ENCODE measurements at regions not wholly inside any gene's neighbourhood (a gene's known extent, or its start where the extent isn't known, plus 50 kb on each side); places are given as distances from the start of the nearest gene placed in this dataset.

DNA sequence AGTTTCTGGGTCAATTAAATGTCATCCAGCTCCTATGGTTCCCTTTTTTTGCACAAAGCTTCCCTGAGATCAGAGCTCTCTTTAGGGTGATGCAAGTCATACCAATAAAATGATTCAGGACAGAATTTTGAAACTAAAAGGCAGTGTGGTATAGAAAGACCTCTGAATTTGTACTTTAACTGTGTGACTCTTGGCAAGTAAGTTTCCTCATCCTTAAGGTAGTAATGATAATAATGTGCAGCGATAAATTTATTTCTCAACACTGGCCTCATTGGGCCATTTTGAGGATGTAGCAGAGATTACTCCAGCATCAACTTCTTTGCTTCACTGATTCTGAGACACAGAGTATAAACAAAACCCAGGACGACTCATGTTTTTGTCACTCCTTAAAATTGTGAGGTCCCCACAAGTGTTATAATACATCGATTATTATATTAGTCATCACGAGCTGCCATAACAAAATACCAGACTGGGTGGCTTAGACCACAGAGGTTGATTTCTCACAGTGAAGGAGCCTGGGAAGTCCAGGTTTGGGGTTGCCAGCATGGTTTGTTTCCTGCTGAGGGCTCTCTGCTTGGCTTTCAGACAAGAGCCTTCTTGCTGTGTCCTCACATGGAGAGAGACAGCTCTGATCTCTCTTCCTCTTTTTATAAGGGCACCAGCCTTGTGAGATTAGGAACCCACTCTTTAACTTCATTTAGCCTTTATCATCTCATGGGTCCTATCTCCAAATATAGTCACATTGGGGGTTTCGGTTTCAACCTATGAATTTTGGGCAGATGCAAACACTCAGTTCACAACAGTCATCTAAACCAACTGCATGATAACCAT, 293.0 kb downstream of the ZNF608 start:
- H2AFZ ChIP-seq (ENCODE audit: low read depth): peak overlapping the region; percentile 19; the same call in 1 of the 2 replicates

DNA sequence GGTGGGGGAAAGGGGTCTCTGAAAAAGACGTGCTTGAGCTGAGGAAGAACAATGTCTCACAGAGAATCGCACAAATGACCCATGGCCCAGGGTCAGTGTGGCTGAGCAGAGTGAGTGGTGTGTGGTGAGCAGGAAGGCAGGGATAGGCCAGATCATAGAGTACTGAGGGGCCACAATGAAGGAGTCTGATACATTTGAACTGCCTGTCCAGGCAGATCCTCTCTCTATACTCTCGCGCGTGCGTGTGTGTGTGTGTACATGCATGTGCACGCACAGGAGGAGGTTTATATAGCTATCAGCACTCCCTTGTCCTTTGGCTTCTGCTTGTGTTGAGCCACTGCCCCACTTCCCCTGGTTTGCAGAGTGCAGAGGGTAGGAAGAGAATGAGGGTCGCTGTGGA, 294.0 kb downstream of the ZNF608 start:
- Histone ChIP-seq H3K4me1 (ENCODE audit: low read depth, poor library complexity, severe bottlenecking) (peaks cover 48% of the 10 kb centered on the region), H3K36me3 (ENCODE audit: insufficient read depth) (no peaks in the 10 kb centered on the region), H2AFZ (ENCODE audit: low read depth) (peak overlapping the region; percentile 19; the same call in 1 of the 2 replicates), H3K9ac (peak overlapping the region; percentile 7; the same call in 1 of the 2 replicates), H3K4me3 (IDR thresholded peaks at IDR 0.05; ENCODE audit: insufficient read depth, low read depth, low read length) (no peak overlapping the region), H3K27ac (peak overlapping the region; percentile 72), H3K79me2 (ENCODE audit: insufficient read depth, low read depth) (no peaks in the 10 kb centered on the region), H4K20me1 (ENCODE audit: insufficient read depth) (no peaks in the 10 kb centered on the region), H3K27me3 (ENCODE audit: insufficient read depth, low read depth) (no peaks in the 10 kb centered on the region), H3K4me2 (peak overlapping the region; percentile 59; the same call in 1 of the 2 replicates)
- TF ChIP-seq, protein P1, sequence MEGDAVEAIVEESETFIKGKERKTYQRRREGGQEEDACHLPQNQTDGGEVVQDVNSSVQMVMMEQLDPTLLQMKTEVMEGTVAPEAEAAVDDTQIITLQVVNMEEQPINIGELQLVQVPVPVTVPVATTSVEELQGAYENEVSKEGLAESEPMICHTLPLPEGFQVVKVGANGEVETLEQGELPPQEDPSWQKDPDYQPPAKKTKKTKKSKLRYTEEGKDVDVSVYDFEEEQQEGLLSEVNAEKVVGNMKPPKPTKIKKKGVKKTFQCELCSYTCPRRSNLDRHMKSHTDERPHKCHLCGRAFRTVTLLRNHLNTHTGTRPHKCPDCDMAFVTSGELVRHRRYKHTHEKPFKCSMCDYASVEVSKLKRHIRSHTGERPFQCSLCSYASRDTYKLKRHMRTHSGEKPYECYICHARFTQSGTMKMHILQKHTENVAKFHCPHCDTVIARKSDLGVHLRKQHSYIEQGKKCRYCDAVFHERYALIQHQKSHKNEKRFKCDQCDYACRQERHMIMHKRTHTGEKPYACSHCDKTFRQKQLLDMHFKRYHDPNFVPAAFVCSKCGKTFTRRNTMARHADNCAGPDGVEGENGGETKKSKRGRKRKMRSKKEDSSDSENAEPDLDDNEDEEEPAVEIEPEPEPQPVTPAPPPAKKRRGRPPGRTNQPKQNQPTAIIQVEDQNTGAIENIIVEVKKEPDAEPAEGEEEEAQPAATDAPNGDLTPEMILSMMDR (conservative IDR thresholded peaks at IDR 0.05; ENCODE audit: low read depth, low read length): no peak

More for the DNA sequence above, 293.0 kb downstream of the ZNF608 start:
- Histone ChIP-seq H3K27ac (peak overlapping the region; percentile 72), H3K79me2 (ENCODE audit: insufficient read depth, low read depth) (no peaks in the 10 kb centered on the region), H3K4me2 (peak overlapping the region; percentile 59), H3K27me3 (ENCODE audit: insufficient read depth, low read depth) (no peaks in the 10 kb centered on the region), H4K20me1 (ENCODE audit: insufficient read depth) (no peaks in the 10 kb centered on the region), H3K4me3 (IDR thresholded peaks at IDR 0.05; ENCODE audit: insufficient read depth, low read depth, low read length) (no peak overlapping the region), H3K4me1 (ENCODE audit: low read depth, poor library complexity, severe bottlenecking) (peaks cover 53% of the 10 kb centered on the region), H3K9ac (peak overlapping the region; percentile 4; the same call in 1 of the 2 replicates), H3K36me3 (ENCODE audit: insufficient read depth) (no peaks in the 10 kb centered on the region)
- TF ChIP-seq, protein P1 (conservative IDR thresholded peaks at IDR 0.05; ENCODE audit: low read depth, low read length): no peak

DNA sequence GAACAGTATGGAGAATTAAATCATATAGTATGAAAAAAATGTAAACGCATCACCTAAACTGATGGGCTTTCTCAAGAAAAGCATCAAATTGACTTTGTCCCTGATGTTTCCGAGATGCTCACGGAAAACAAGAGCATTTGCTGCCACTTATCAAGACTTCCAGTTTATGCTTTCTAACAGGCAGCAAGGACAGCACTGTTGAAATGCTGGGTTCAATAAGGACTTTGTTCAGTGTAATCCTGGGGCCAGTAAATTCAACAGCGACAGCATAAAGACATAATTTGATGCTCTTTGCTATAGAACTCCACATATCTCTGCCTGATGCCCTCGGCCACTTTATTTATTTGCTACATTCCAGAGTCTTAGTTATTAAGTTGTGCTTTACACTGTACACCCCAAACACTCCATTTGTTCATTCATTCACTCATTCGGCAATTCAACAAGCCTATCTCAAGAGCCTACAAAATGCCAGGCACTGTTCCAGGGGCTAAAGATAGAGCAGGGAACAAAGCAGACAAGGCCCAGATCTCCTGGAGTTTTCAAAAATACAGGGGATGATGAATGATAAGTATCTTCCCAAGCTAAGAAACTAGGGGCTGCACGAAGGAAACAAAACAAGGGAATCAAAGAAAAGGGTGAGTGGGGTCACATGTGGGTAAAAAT, 294.6 kb downstream of the ZNF608 start:
- peaks cover 48% of the 10 kb centered on the region for H3K4me1 ChIP-seq (ENCODE audit: low read depth, poor library complexity, severe bottlenecking)
- no peak overlapping the region for H3K4me3 ChIP-seq (IDR thresholded peaks at IDR 0.05; ENCODE audit: insufficient read depth, low read depth, low read length)
- H2AFZ ChIP-seq (ENCODE audit: low read depth): no peak overlapping the region
- no peaks in the 10 kb centered on the region for H4K20me1 ChIP-seq (ENCODE audit: insufficient read depth)
- peak overlapping the region; percentile 72; the same call in 1 of the 2 replicates for H3K27ac ChIP-seq
- no peaks in the 10 kb centered on the region for H3K27me3 ChIP-seq (ENCODE audit: insufficient read depth, low read depth)
- no peaks in the 10 kb centered on the region for H3K36me3 ChIP-seq (ENCODE audit: insufficient read depth)
- no peaks in the 10 kb centered on the region for H3K79me2 ChIP-seq (ENCODE audit: insufficient read depth, low read depth)
- TF ChIP-seq, protein P1 (conservative IDR thresholded peaks at IDR 0.05; ENCODE audit: low read depth, low read length): no peak
- no peak overlapping the region; the same call in 1 of the 2 replicates for H3K4me2 ChIP-seq
- H3K9ac ChIP-seq: peak overlapping the region; percentile 7; the same call in 1 of the 2 replicates

DNA sequence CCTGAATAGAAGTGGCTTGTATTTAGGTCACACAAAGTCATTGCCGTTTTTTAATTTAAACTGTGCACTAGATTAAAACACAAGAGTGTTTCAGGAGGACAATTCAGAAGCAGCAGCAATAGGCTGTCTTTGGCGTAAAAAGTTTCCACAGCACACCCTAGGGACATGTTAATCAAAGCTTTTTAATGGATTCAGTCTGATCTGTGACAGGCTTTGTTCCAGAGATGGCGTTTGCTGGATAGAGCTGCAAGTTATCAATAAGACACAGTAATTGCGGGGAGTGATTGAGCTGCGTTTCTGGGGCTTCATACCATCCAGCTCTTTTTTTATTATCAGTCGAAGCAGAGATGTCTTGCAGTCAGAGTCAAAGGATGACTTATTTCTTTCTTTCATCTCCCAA, 300.3 kb downstream of the ZNF608 start:
- H3K36me3 ChIP-seq (ENCODE audit: insufficient read depth): no peaks in the 10 kb centered on the region
- H3K27me3 ChIP-seq (ENCODE audit: insufficient read depth, low read depth): no peaks in the 10 kb centered on the region
- no peak overlapping the region for H3K4me2 ChIP-seq
- no peaks in the 10 kb centered on the region for H4K20me1 ChIP-seq (ENCODE audit: insufficient read depth)
- no peak overlapping the region for H3K27ac ChIP-seq
- H3K9ac ChIP-seq: no peak overlapping the region
- no peak overlapping the region for H3K4me3 ChIP-seq (IDR thresholded peaks at IDR 0.05; ENCODE audit: insufficient read depth, low read depth, low read length)
- no peak overlapping the region for H2AFZ ChIP-seq (ENCODE audit: low read depth)
- peaks cover 32% of the 10 kb centered on the region for H3K4me1 ChIP-seq (ENCODE audit: low read depth, poor library complexity, severe bottlenecking)
- TF ChIP-seq, protein P1 (conservative IDR thresholded peaks at IDR 0.05; ENCODE audit: low read depth, low read length): no peak
- H3K79me2 ChIP-seq (ENCODE audit: insufficient read depth, low read depth): no peaks in the 10 kb centered on the region
